NCI-H460 (cell line): ENCODE measurements at regions not wholly inside any gene's neighbourhood (a gene's known extent, or its start where the extent isn't known, plus 50 kb on each side); places are given as distances from the start of the nearest gene placed in this dataset.
"Not testable (repeated sequence)": the region's sequence is repeated elsewhere in the genome, so short reads cannot be mapped to it uniquely, and the experiment has no call there.

Experiments used
- DNase-seq: peaks from one replicate; pipeline ENCODE4 v3.0.0-alpha.2; 2016; ENCODE audit warnings: low read depth; ENCODE audit errors: extremely low read depth

DNA sequence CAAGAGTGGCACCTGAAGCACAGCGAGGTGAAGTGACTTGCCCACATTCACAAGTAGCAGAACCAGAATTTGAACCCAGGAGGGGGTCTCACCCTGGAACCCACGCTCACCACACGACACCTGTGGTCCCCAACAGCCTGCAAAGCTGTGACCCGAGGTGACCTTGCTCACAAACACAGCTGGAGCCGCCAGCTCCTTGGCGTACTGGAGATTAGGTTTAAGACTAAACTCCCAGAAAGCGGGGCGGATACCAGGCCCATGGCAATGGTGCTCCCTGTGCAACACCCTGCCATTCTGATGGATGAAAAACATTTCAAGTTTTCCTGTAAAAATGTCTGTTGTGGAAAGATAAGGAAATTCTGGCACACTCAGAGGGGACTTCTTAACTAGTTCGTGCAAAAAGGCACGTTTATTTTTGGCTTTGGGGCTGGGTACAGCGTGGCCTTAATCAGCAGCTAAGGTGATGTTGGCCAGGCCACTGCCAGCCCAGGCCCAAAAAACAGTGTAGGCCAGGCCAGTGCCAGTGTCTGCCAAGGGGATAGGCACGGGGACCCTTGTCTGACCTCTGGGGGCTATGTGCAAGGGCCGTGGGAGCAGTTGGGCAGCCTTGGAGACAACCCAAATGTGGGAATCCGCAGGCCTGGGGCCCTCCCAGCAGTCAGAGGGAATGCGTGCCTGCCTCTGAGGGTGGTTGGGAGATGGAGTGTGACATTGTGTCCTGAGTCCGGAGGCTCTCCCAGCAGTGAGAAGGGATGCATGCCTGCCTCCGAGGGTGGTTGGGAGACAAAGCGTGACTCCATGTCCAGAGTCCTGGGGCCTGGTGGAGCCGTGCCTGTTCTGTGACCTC, 185.0 kb upstream of the HS6ST1 start:
- DNase-seq: no peak

GRCh38 chr2:128504246-128505149, 185.8 kb upstream of the HS6ST1 start:
- DNase-seq: no peak

DNA sequence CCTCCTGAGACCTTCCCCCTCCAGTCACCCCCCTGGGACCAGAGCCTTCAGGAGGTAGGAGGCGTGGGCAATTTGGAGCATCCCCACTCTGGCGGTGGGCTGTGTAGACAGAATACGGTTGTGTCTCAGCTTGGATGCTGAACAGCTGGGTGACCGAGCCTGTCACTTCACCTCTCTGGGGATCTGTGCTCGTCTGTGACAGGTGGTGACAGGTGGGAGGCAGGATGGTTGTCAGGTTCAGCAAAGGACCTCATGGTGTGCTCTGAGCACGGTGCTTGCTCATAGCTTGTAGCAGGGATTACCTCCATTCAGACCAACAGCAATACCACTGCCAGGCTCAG, 186.5 kb upstream of the HS6ST1 start:
- no peak for DNase-seq

- no peak for DNase-seq
Observed at GRCh38 chr2:128505575-128506526, 187.2 kb upstream of the HS6ST1 start.

GRCh38 chr2:128506534-128506933, 187.9 kb upstream of the HS6ST1 start:
- no peak for DNase-seq

GRCh38 chr2:128510701-128511397, 192.2 kb upstream of the HS6ST1 start:
- DNase-seq: no peak

- DNase-seq: no peak
Observed at GRCh38 chr2:128511731-128512378, 193.2 kb upstream of the HS6ST1 start.

- no peak for DNase-seq
Observed at GRCh38 chr2:128512379-128513115, 193.9 kb upstream of the HS6ST1 start.

DNA sequence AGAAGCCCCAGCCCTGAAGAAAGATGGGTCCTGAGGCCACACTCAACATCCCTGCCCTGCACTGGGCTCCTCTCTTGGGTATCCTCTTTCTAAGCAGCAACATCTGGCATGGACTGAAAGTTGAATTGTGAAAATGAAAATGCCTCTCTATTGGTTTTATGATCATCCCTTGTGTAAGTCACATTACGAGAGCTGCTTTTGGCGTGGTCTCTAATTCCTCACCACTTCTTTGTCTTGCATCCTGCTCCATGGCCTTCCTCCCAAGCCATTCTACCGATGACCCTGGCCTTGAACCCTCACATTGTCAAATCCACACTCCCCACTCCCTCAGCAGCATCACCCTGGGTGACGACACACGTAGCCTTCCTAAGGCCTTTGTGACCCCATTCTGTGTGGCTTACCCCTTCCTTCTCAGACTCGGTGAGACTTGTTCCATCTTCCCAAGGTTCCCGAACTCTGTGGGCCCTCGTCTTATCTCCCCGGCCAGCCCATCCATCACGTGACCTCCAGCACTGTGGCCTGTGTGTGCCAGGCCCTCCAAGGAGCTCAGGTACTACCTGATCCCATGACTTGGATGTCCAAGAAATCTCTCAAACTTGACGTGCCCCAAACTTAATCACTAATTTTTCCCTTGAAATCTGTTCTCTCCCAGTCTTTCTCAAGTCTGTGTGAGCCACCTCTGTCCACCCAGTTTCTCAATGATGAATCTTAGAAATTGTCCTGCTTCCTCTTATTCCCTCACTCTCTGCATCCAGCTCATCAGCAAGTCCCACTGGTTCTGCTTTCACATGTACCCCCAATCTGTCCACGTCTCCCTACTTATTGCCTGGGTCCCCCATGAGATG, 194.7 kb upstream of the HS6ST1 start:
- no peak for DNase-seq

DNA sequence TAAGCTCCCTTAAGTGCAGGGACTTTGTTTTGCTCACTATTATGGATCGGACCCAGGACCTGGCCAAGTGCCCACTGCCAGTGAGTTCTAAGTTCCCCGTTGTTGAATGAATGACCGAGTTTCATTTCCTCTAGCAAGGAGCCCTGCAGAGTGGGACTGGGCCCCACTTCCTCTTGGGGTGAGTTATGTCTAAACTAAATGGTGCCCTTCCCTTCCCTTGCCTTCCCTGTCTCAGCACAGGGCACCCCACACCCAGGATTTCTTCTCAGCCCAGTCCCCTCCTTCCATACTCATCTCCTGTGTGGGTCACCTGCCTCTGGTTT, 195.3 kb upstream of the HS6ST1 start:
- no peak for DNase-seq

- DNase-seq: no peak
Observed at GRCh38 chr2:128514555-128514955, 195.9 kb upstream of the HS6ST1 start.

- DNase-seq: no peak
Observed at GRCh38 chr2:128516938-128517337, 198.3 kb upstream of the HS6ST1 start.

DNA sequence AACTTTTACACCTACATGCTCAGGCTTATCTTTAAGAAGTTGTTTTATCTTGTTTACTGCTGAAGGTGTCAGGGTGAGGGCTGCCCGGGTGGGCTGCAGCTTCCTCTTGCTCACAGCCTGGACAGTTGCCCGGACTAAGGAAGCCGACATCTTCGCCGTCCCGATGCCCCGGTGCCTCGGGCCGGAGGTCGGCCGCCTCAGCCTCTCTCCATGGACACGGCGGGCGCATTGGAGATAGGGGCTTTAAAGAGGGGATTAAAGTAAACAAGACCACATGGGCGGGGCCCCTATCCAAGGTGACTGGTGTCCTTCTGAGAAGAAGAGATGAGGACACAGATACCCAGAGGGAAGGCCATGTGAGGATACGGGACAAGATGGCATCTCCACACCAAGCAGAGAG, 200.4 kb upstream of the HS6ST1 start:
- not testable (repeated sequence) for DNase-seq

DNA sequence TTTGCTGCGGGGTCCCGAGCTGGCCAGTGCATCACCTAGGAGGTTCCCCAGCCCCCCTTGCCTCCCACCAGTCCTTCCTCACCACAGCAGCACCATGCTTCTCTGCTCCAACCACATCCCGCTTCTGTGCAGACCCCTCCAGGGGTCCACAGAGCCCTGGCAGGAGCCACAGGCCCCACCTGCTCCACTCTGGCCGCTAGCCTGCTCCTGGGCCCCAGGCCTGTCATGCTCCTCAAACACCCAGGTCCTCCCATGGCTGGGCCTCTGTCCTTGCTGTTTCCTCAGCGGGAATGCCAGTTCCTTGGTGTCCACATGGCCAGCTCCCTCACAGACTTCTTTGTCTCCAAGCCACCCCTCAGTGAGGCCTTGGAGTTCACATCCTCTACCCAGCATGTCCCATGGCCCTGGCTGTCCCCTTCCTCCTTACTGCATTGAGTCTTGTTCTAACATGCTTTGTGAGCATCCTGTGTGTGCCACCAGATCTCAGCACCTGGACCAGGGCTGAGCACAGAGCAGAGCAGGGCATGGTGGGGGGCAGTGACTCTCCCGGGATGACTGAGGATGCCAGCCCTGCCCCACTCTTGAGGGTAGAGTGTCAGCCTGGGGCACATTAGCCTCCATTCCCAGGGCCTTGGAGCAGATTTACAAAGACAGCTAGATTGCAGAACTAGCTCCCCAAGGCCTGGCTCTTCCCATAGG, 201.0 kb upstream of the HS6ST1 start:
- DNase-seq: no peak

DNA sequence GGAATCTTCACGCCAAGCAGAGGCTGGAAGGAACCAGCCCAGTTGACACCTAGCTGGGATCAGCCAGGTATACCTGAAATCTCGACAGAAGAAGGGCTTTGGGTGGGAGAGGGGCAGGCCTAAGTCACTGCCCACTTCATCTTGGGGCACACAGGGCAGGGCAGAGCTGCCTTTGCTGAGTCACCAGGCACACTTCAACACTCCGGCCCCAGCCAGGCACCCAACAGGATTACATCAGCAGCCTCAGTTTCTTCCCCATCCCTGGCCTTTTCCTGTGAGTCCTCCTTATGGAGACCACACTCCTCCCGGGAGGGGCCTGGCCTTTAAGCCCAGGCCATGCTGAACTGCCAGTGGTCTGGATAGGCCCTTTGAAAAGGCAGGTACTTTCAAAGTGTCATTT, 201.7 kb upstream of the HS6ST1 start:
- no peak for DNase-seq

GRCh38 chr2:128520791-128521190, 202.1 kb upstream of the HS6ST1 start:
- DNase-seq: no peak

GRCh38 chr2:128521482-128521881, 202.8 kb upstream of the HS6ST1 start:
- no peak for DNase-seq

GRCh38 chr2:128522829-128523228, 204.2 kb upstream of the HS6ST1 start:
- DNase-seq: no peak
